ENCODE measurements at regions not wholly inside any gene's neighbourhood (a gene's known extent, or its start where the extent isn't known, plus 50 kb on each side); places are given as distances from the start of the nearest gene placed in this dataset.

GRCh38 chr7:21146642-21147423 is 281.1 kb upstream of the SP4 start:
- H3K4me1 ChIP-seq (ENCODE audit: control insufficient read depth, insufficient read depth, low read length) = no peaks in the 10 kb centered on the region
- WGBS (ENCODE audit: insufficient coverage) = 80% methylated on average over 14 of the region's 14 CpGs
- no peaks in the 10 kb centered on the region for H3K36me3 ChIP-seq (ENCODE audit: control insufficient read depth, insufficient read depth, low read length)
- H3K27me3 ChIP-seq (ENCODE audit: control insufficient read depth, insufficient read depth, low read length) = no peaks in the 10 kb centered on the region
- no peak overlapping the region for H3K4me3 Mint-ChIP-seq
- H3K27me3 Mint-ChIP-seq (ENCODE audit: low read depth in 2 of 2) = peaks cover 2 to 9% of the 10 kb centered on the region in 2 donors
- TF ChIP-seq CTCF (IDR thresholded peaks at IDR 0.05) = no peak
- intact Hi-C loops (cut with micrococcal nuclease) = no loop called here
- H3K27ac ChIP-seq (ENCODE audit: low read length) = no peak overlapping the region
- ATAC-seq = no peak
- H3K27ac Mint-ChIP-seq = no peak overlapping the region
- H3K4me1 Mint-ChIP-seq = no peaks in the 10 kb centered on the region
- H3K4me3 ChIP-seq (ENCODE audit: low read length) = no peak overlapping the region
- H3K9me3 Mint-ChIP-seq = no peaks in the 10 kb centered on the region
- no peaks in the 10 kb centered on the region for H3K9me3 ChIP-seq (ENCODE audit: control insufficient read depth, insufficient read depth, low read length)
- H3K36me3 Mint-ChIP-seq = no peaks in the 10 kb centered on the region
- no peak for DNase-seq

- Histone ChIP-seq H3K4me1 (ENCODE audit: control insufficient read depth, insufficient read depth, low read length) (no peaks in the 10 kb centered on the region), H3K27me3 (ENCODE audit: control insufficient read depth, insufficient read depth, low read length) (no peaks in the 10 kb centered on the region), H3K4me3 (ENCODE audit: low read length) (no peak overlapping the region), H3K27ac (ENCODE audit: low read length) (no peak overlapping the region), H3K36me3 (ENCODE audit: control insufficient read depth, insufficient read depth, low read length) (no peaks in the 10 kb centered on the region), H3K9me3 (ENCODE audit: control insufficient read depth, insufficient read depth, low read length) (no peaks in the 10 kb centered on the region)
- DNase-seq = no peak
- no peak for ATAC-seq
- Mint-ChIP-seq H3K4me1 (no peaks in the 10 kb centered on the region), H3K4me3 (no peak overlapping the region), H3K27me3 (ENCODE audit: low read depth in 2 of 2) (peaks cover 15 to 24% of the 10 kb centered on the region in 2 donors), H3K36me3 (no peaks in the 10 kb centered on the region), H3K27ac (no peak overlapping the region), H3K9me3 (no peaks in the 10 kb centered on the region)
- TF ChIP-seq CTCF (IDR thresholded peaks at IDR 0.05) = no peak
- 90% methylated on average over 3 of the region's 3 CpGs for WGBS (ENCODE audit: insufficient coverage)
- intact Hi-C loops (cut with micrococcal nuclease) = no loop called here
These were observed 278.1 kb upstream of the SP4 start for GRCh38 chr7:21149809-21150208.

GRCh38 chr7:21154614-21155013 is 273.3 kb upstream of the SP4 start:
- TF ChIP-seq CTCF (IDR thresholded peaks at IDR 0.05) = no peak
- intact Hi-C loops (cut with micrococcal nuclease) = no loop called here
- ATAC-seq = no peak
- H3K4me1 Mint-ChIP-seq = no peaks in the 10 kb centered on the region
- DNase-seq = no peak
- no peak overlapping the region for H3K27ac Mint-ChIP-seq
- peaks cover 15 to 21% of the 10 kb centered on the region in 2 donors for H3K27me3 Mint-ChIP-seq (ENCODE audit: low read depth in 2 of 2)
- H3K36me3 ChIP-seq (ENCODE audit: control insufficient read depth, insufficient read depth, low read length) = no peaks in the 10 kb centered on the region
- H3K27ac ChIP-seq (ENCODE audit: low read length) = no peak overlapping the region
- no peak overlapping the region for H3K4me3 Mint-ChIP-seq
- no peaks in the 10 kb centered on the region for H3K27me3 ChIP-seq (ENCODE audit: control insufficient read depth, insufficient read depth, low read length)
- H3K9me3 Mint-ChIP-seq = no peaks in the 10 kb centered on the region
- no peaks in the 10 kb centered on the region for H3K9me3 ChIP-seq (ENCODE audit: control insufficient read depth, insufficient read depth, low read length)
- H3K4me1 ChIP-seq (ENCODE audit: control insufficient read depth, insufficient read depth, low read length) = no peaks in the 10 kb centered on the region
- no peak overlapping the region for H3K4me3 ChIP-seq (ENCODE audit: low read length)
- WGBS (ENCODE audit: insufficient coverage) = 68% methylated on average over 2 of the region's 2 CpGs
- H3K36me3 Mint-ChIP-seq = no peaks in the 10 kb centered on the region

- Histone ChIP-seq H3K27me3 (ENCODE audit: control insufficient read depth, insufficient read depth, low read length) (no peaks in the 10 kb centered on the region), H3K4me1 (ENCODE audit: control insufficient read depth, insufficient read depth, low read length) (no peaks in the 10 kb centered on the region), H3K9me3 (ENCODE audit: control insufficient read depth, insufficient read depth, low read length) (no peaks in the 10 kb centered on the region), H3K36me3 (ENCODE audit: control insufficient read depth, insufficient read depth, low read length) (no peaks in the 10 kb centered on the region), H3K4me3 (ENCODE audit: low read length) (no peak overlapping the region), H3K27ac (ENCODE audit: low read length) (no peak overlapping the region)
- Mint-ChIP-seq H3K27ac (no peak overlapping the region), H3K4me3 (no peak overlapping the region), H3K36me3 (no peaks in the 10 kb centered on the region), H3K9me3 (no peaks in the 10 kb centered on the region), H3K27me3 (ENCODE audit: low read depth in 2 of 2) (peaks cover 2 to 17% of the 10 kb centered on the region in 2 donors), H3K4me1 (no peaks in the 10 kb centered on the region)
- intact Hi-C loops (cut with micrococcal nuclease) = no loop called here
- no peak for TF ChIP-seq CTCF (IDR thresholded peaks at IDR 0.05)
- DNase-seq = no peak
- no peak for ATAC-seq
- whole genome bisulfite sequencing (ENCODE audit: insufficient coverage) = 100% methylated on average over 1 of the region's 1 CpG
These were observed 268.4 kb upstream of the SP4 start for GRCh38 chr7:21159506-21159905.
